ENCODE measurements at regions not wholly inside any gene's neighbourhood (a gene's known extent, or its start where the extent isn't known, plus 50 kb on each side); places are given as distances from the start of the nearest gene placed in this dataset.
"Not testable (repeated sequence)": the region's sequence is repeated elsewhere in the genome, so short reads cannot be mapped to it uniquely, and the experiment has no call there.

DNA sequence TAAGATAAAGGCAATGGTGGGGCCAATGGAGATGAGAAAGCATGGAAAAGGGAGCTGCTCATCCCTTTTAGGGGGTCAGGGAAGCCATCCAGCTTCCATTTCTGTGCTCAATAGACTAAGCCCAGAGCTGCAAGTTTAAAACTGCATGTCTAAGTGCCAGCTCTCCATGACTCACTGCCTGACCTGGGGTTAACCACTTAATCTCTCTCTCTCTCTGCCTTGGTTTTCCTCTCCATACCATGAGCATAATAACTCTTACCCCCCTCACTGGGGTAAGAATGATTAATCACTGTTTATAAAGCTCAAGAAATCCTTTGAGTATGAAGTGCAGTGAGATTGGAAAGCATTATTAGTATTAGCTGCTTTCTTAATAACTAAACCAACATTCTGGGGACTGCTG, 1382.4 kb upstream of the WWC1 start:
- FAIRE-seq: no peak

DNA sequence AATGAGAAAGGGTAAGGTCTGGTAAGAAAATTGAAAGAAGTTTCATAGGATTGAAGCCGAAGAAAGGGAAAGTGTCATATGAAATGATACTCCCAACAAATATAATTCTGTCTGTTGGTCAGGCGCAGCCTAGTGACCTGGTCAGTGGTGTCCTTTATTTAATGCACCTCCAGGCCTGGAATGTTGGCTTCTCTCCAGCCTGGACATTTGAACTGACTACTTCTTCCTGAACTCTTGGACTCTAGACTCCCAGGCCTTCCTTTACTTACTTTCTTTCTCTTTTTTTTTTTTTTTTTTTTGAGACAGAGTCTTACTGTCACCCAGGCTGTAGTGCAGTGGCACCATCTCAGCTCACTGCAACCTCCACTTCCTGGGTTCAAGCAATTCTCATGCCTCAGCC, 1381.5 kb upstream of the WWC1 start:
- no peaks in the 10 kb centered on the region for H3K27me3 ChIP-seq
- 77 to 88% methylated on average over 2 of the region's 2 CpGs for WGBS, 2 donors
- intact Hi-C loops (cut with DNase I): no loop called here
- no peaks in the 10 kb centered on the region for H3K9me3 ChIP-seq
- no peak for ATAC-seq
- no peak overlapping the region for H3K4me3 ChIP-seq
- no peak overlapping the region for H3K27ac ChIP-seq
- DNase-seq: no peak
- no peak for FAIRE-seq
- H3K36me3 ChIP-seq: no peaks in the 10 kb centered on the region
- TF ChIP-seq CTCF (IDR thresholded peaks at IDR 0.05): no peak
- no peaks in the 10 kb centered on the region for H3K4me1 ChIP-seq

More for the DNA sequence above, 1382.4 kb upstream of the WWC1 start:
- TF ChIP-seq CTCF (IDR thresholded peaks at IDR 0.05): no peak
- no peak overlapping the region for H3K27ac ChIP-seq
- ATAC-seq (no peak), DNase-seq (no peak)
- no peaks in the 10 kb centered on the region for H3K9me3 ChIP-seq
- intact Hi-C loops (cut with DNase I): no loop called here
- no peaks in the 10 kb centered on the region for H3K36me3 ChIP-seq
- H3K4me3 ChIP-seq: no peak overlapping the region
- no peaks in the 10 kb centered on the region for H3K27me3 ChIP-seq
- H3K4me1 ChIP-seq: no peaks in the 10 kb centered on the region

DNA sequence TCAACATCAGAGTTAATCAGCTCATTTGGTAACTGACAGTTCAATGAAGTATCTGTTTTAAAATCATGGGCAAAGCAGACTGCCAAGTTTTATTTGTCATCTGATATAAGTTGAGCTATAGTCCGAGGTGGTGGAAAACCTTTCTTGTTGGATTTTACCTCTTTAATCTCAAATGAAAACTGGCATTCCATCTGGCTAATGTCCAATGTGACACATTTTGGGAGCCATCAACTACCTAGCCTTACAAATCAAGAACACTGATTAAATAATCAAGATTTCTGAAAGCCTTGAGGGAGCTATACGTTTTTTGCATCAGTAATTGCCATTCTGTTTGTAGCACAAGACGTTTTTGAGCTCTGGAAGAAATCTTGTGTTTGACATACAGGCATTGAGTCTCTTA, 1380.5 kb upstream of the WWC1 start:
- H3K4me3 ChIP-seq: no peak overlapping the region
- no peak overlapping the region for H3K27ac ChIP-seq
- no peaks in the 10 kb centered on the region for H3K36me3 ChIP-seq
- no peaks in the 10 kb centered on the region for H3K27me3 ChIP-seq
- DNase-seq (no peak), ATAC-seq (no peak), FAIRE-seq (no peak)
- WGBS, 2 donors: 24 to 25% methylated on average over 3 of the region's 3 CpGs
- no peaks in the 10 kb centered on the region for H3K9me3 ChIP-seq
- no peaks in the 10 kb centered on the region for H3K4me1 ChIP-seq
- intact Hi-C loops (cut with DNase I): no loop called here
- TF ChIP-seq CTCF (IDR thresholded peaks at IDR 0.05): no peak

DNA sequence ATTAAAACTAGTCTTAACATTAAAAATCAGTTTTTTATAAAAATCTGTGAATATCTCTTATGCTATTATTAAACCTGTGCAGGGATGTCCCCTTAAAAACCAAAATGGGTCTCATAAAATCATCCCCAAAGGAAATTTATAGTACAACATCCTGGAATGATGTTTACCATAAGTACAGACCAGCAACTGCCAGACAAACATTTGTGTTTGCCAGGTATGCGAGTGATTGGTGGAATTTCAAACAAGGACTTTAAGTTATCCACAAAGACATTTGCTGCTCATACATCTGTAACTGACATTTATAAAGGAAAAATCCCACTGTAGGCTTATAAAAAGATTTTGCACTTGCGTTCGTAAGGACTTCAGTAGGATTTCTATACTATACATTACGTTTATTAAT, 1375.4 kb upstream of the WWC1 start:
- Histone ChIP-seq H3K27me3 (no peaks in the 10 kb centered on the region), H3K36me3 (no peaks in the 10 kb centered on the region), H3K4me1 (no peaks in the 10 kb centered on the region), H3K9me3 (no peaks in the 10 kb centered on the region), H3K4me3 (no peak overlapping the region), H3K27ac (no peak overlapping the region)
- no peak for TF ChIP-seq CTCF (IDR thresholded peaks at IDR 0.05)
- FAIRE-seq (no peak), DNase-seq (no peak), ATAC-seq (no peak)
- WGBS, 2 donors: 82 to 89% methylated on average over 4 of the region's 4 CpGs
- intact Hi-C loops (cut with DNase I): no loop called here

DNA sequence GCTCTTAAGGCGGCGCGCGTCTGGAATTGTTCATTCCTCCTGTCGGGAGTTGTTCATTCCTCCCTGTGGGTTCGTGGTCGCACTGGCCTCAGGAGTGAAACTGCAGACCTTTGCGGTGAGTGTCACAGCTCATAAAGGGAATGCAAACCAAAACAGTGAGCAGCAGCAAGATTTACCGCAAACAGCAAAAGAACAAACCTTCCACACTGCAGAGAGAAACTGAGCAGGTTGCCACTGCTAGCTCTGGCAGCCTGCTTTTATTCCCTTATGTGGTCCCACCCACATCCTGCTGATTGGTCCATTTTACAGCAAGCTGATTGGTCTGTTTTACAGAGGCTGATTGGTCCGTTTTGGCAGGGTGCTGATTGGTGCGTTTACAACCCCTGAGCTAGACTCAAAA, 1365.3 kb upstream of the WWC1 start:
- Histone ChIP-seq H3K9me3 (no peaks in the 10 kb centered on the region), H3K36me3 (no peaks in the 10 kb centered on the region), H3K4me3 (no peak overlapping the region), H3K4me1 (no peaks in the 10 kb centered on the region), H3K27me3 (peaks cover 0 to 5% (median 0%) of the 10 kb centered on the region in 4 donors), H3K27ac (no peak overlapping the region)
- WGBS, 2 donors: 89 to 92% methylated on average over 11 of the region's 11 CpGs
- FAIRE-seq: no peak
- no peak for TF ChIP-seq CTCF (IDR thresholded peaks at IDR 0.05)
- no peak for DNase-seq
- intact Hi-C loops (cut with DNase I): no loop called here
- ATAC-seq: no peak

- H3K4me3 ChIP-seq; ATAC-seq; H3K27me3 ChIP-seq; FAIRE-seq; H3K4me1 ChIP-seq; H3K27ac ChIP-seq; H3K9me3 ChIP-seq; H3K36me3 ChIP-seq; intact Hi-C loops (cut with DNase I): not testable (repeated sequence)
- DNase-seq: peak in 1 of 6 donors; percentile 74
- WGBS, 2 donors: 91 to 95% methylated on average over 45 to 48 of the region's 48 CpGs
Measured at GRCh38 chr5:166926806-166927475, 1364.5 kb upstream of the WWC1 start.

All from pancreas (tissue), 10 donors.